ENCODE measurements at regions not wholly inside any gene's neighbourhood (a gene's known extent, or its start where the extent isn't known, plus 50 kb on each side); places are given as distances from the start of the nearest gene placed in this dataset.

- no peak for DNase-seq (ENCODE audit: low read depth, low spot score)
These were observed 131.1 kb downstream of the FAM161A start for GRCh38 chr2:61722800-61723199.

- no peak for DNase-seq (ENCODE audit: low read depth, low spot score)
These were observed 131.5 kb downstream of the FAM161A start for GRCh38 chr2:61722318-61722717.

DNA sequence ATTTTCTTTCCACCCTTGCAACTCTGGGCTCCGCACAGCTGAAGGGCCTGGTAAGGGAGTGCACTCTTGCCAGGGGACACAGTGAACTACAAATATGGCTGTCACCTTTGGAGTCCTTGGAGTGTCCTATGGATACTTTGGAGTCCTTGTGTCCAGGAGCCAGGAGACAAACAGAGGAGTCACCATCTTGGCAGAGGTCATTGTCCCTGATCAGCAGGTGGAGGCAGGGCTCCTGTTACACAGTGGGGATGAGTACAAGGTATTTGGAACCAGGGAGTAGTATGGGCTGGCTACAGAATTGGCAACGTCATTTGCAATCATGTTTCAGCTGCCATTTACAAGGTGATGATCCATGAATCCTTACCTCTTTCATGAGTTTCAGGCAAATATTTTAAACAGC, 132.5 kb downstream of the FAM161A start:
- DNase-seq (ENCODE audit: low read depth, low spot score): no peak

DNA sequence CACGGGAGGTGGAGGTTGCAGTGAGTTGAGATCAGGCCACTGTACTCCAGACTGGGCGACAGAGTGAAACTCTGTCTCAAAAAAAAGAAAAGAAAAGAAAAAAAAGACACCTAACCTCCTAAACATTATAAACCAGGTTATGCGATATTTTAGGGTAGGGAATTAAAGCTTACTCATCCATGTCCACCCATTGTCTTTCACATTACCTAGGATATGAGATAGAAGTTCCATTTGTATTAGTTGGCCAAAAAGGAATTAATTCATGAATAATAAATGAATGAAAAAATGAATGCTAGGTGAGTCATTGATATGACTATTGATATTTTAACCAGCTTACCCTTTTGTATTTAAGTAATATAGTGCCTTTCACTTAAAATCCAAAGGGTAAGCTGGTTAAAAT, 132.9 kb downstream of the FAM161A start:
- no peak for DNase-seq (ENCODE audit: low read depth, low spot score)

- no peak for DNase-seq (ENCODE audit: low read depth, low spot score)
These were observed 134.9 kb downstream of the FAM161A start for GRCh38 chr2:61718965-61719364.

DNA sequence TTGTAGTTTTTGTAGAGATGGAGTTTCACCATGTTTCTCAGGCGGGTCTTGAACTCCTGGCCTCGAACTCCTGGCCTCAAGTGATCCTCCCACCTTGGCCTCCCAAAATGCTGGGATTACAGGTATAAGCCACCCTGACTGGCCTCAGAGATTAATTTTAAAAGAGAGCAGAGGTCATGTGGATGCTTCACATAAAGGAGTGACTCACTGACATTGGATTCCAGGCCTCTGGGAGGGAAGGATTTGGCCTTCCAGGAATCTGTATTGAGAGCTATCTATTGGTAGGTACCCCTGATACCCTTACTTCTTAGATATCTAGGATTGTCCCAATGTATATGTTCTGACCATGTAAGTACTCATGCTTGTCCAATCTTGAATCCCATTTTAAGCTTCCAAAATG, 138.4 kb downstream of the FAM161A start:
- DNase-seq (ENCODE audit: low read depth, low spot score): no peak

- DNase-seq (ENCODE audit: low read depth, low spot score): no peak
These were observed 139.7 kb downstream of the FAM161A start for GRCh38 chr2:61714210-61714609.

- DNase-seq (ENCODE audit: low read depth, low spot score): no peak
These were observed 140.4 kb downstream of the FAM161A start for GRCh38 chr2:61713457-61713856.

DNA sequence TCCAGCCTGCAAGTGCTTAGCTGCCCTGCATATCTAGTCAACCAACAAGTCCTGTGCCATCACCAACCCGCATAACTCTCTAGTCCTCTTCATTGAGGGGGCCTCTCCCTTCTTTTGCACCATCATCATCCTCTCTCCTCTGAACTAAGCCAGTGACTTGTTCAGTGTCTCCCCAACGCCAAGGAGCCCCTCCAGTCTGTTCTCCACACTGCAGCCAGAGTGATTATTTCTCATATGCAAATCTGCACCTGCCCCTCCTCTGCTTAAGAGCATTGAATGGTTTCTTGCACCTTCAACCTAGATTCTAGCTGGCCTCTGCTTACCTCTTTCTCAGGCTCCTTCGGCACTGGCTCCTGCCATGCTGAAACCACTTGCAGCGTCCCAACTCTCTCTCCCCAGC, 141.8 kb downstream of the FAM161A start:
- DNase-seq (ENCODE audit: low read depth, low spot score): no peak

- no peak for DNase-seq (ENCODE audit: low read depth, low spot score)
These were observed 143.1 kb downstream of the FAM161A start for GRCh38 chr2:61710711-61711110.

DNA sequence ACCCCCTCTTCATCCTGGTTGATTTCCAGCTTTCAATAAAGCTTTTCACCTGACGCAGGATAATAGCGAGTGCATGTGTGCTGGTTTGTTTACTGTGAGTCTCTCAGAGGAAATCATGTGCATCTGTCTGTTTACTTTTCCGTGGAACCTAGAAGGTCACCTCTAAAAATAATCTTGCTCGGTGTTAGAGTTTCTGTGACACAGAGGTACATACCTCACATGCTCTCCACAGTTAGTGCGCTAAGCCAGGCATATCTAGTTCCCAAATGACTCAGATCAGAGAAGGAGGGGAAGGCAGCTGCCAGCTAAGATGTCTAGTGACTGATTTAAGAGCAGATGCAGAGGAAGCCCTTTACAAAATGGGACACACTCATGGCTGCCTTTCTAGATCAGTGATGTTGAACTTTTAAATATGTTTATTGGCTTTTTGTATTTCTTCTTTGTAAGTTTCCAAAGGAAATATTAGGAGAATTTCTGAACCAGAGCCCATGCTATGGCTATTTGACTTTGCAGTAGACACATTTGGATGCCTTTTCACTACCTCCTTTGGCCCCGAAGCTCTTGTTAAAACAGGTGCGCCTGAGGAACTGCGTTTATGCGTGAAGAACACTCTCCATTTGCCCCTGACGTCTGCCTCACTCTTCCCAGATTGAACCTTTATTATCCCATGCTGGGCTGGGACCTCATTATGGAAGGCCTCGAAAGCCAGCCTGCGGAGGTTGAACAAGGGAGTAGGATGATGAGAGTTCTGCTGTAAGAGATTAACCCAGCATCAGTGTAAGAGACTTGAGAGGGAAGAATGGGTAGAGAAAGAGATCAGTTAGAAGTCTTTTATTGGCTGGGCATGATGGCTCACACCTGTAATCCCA, 145.6 kb downstream of the FAM161A start:
- no peak for DNase-seq (ENCODE audit: low read depth, low spot score)

DNA sequence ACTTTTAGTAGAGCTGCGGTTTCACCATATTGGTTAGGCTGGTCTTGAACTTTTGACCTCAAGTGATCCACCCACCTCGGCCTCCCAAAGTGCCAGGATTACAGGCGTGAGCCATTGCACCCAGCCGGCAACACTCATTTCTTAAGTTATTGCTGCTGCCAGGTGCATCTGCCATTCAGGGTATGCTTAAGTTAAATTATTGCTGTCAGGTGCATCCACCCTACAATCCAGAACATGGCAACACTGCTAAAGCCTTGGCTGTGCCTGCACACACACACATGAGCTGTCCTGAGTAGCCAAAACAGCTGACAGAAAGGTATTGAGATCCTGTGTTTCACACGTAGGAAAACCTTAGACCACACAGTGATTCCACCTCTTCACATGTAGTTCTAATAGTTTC, 148.2 kb downstream of the FAM161A start:
- no peak for DNase-seq (ENCODE audit: low read depth, low spot score)

DNA sequence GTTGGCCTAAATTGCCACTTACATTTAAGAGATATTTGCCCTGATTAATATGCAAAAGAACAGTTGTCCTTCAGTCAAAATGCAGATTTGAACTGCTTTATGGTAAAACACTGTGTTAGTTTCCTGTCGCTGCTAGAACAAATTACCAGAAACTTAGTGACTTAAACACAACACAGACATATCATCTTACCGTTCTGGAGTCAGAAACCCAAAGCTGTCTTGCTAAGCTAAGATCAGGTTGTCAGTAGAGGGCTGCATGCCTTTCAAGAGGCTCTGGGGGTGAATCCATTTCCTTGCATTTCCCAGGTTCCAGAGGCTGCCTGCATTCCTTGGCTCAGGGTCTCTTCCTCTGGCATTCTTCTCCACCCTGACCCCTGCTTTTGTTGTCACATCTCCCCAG, 149.5 kb downstream of the FAM161A start:
- no peak for DNase-seq (ENCODE audit: low read depth, low spot score)

- DNase-seq (ENCODE audit: low read depth, low spot score): no peak
These were observed 151.8 kb downstream of the FAM161A start for GRCh38 chr2:61702088-61702467.

DNA sequence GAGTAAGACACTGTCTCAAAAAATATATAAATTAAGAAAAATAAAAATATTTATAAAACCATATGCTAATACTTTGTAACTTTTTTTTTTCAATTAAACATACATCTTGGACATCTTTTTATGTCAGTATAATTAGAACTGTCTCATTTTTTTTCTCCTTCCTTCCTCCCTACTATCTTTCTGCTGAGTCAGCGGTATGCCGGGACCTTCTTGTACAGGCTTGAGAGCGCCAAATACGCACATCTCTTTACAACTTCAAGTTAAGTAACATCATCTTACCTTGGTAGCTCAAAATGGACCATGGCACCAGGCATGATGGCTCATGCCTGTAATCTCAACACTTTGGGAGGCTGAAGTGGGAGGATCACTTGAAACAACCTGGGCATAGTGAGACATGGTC, 153.4 kb downstream of the FAM161A start:
- no peak for DNase-seq (ENCODE audit: low read depth, low spot score)

DNA sequence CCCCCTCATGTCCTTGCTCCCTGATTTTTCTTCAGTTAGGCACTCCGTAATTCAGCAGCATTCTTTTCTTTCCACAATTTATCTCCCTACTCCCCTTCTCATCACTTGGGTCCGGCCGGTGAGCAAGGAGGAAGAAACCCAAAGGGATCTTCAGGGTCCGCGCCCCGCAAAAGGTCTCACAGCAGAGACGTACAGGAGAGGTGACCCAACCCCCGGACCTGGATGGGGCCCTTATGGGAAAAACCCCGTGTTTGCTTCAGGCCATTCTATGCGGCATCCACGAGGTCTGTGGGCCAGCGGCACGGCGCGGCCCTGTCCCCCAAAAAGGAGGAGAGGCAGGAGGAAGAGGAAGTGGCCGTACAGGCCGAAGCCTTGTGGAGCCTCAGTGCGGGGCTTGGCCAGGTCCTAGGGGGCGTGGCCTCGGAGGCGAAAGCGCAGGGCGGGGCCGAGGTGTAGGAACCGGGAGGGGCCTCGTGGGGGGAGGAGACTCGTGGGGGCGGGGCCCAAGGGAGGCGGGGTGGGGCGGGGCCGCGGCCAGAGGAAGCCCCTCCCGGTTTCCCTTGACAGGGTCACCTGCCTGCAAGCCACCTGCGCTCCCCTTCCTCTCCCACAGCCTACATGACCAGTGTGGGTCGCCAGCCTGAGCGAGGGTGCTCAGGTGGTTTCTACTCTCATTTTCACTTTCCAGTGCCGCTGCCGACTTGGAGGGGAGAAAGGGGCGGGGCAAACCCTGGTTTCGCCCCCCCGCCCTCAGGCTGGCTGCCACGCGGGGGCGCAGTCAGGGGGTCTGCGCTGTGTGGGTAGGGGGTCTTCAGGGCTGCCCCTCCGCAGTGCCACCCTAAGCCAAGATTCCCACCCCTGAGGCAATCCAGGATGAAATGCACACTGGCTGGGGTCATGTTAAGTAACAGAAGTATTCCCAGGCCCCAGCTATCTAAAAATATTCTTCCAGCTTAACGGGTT, 156.4 kb upstream of the XPO1 start:
- DNase-seq (ENCODE audit: low read depth, low spot score): peak; percentile 43

GRCh38 chr2:61693744-61694143, 155.6 kb upstream of the XPO1 start:
- DNase-seq (ENCODE audit: low read depth, low spot score): no peak

GRCh38 chr2:61690078-61690596, 152.0 kb upstream of the XPO1 start:
- no peak for DNase-seq (ENCODE audit: low read depth, low spot score)

- DNase-seq (ENCODE audit: low read depth, low spot score): no peak
These were observed 151.4 kb upstream of the XPO1 start for GRCh38 chr2:61689568-61689967.

DNA sequence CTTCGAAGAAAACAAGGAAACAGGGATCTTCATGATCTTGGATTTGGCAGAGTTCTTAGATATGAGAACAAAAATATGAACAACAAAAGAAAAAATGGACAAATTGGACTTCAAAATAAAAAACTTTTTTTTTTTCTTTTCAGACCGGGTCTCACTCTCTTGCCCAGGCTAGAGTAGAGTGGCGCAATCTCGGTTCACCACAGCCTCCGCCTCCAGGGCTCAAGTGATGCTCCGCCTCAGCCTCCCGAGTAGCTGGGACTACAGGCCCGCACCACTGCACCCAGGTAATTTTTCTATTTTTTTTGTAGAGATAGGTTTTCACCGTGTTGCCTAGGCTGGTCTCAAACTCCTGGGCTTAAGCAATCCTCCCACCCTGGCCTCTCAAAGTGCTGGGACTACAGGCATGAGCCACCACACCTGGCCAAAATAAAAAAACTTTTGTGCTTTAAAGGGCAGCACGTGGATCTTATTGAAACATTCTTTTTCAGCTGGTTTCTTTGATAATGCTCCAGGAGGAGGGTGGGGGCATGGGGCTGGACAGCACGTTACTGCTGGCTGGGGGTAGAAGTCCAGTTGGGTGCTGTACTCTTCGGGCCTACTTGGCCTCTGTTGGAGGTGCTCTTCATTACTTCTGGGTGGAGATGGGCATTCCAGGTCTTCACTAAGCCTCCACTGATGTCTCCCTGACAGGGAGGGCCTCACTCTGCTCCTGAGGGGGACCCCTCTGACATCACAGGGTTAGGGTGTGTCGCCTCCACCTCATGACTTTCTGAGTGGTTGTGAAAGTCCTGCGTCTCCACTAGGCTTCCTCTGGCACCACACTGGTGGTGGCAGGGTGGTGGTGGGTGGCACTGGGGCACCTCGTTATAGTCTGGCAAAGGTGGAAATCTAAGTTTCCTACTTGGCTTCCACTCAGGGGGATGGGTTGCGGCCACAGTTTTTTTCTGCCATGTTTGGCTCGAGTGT, 150.5 kb upstream of the XPO1 start:
- DNase-seq (ENCODE audit: low read depth, low spot score): no peak

GRCh38 chr2:61679096-61679495, 140.9 kb upstream of the XPO1 start:
- no peak for DNase-seq (ENCODE audit: low read depth, low spot score)
